ENCODE measurements at regions not wholly inside any gene's neighbourhood (a gene's known extent, or its start where the extent isn't known, plus 50 kb on each side); places are given as distances from the start of the nearest gene placed in this dataset.

DNA sequence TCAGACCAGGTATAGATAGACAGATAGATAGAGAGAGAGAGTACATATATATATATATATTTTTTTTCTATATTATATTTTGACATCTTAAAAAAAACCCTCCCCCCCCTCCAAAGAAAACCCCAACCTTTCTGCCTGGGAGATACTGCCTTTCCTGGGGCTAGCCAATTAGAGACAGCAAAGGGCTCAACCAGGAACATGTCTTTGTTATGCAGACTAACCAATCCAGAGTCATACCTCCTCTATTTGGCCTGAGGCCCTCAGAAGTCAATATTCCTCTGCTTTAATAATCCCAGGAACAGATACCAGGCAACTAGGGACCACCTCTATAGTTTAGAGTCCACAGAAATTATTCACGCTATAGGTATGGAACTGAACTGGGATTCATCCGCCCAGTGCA, 135.6 kb upstream of the MAD2L1 start:
- TF ChIP-seq, protein P1, sequence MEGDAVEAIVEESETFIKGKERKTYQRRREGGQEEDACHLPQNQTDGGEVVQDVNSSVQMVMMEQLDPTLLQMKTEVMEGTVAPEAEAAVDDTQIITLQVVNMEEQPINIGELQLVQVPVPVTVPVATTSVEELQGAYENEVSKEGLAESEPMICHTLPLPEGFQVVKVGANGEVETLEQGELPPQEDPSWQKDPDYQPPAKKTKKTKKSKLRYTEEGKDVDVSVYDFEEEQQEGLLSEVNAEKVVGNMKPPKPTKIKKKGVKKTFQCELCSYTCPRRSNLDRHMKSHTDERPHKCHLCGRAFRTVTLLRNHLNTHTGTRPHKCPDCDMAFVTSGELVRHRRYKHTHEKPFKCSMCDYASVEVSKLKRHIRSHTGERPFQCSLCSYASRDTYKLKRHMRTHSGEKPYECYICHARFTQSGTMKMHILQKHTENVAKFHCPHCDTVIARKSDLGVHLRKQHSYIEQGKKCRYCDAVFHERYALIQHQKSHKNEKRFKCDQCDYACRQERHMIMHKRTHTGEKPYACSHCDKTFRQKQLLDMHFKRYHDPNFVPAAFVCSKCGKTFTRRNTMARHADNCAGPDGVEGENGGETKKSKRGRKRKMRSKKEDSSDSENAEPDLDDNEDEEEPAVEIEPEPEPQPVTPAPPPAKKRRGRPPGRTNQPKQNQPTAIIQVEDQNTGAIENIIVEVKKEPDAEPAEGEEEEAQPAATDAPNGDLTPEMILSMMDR (IDR thresholded peaks at IDR 0.05): no peak
- no peak for TF ChIP-seq GATA3 (IDR thresholded peaks at IDR 0.05; ENCODE audit: borderline replicate concordance)
- no peak for TF ChIP-seq CHD2 (IDR thresholded peaks at IDR 0.05; ENCODE audit: low read length, partially characterized antibody)
- TF ChIP-seq CEBPB (IDR thresholded peaks at IDR 0.05): no peak
- TF ChIP-seq BHLHE40 (IDR thresholded peaks at IDR 0.05; ENCODE audit: low read depth, low read length): no peak
- TF ChIP-seq POLR2A (IDR thresholded peaks at IDR 0.05; ENCODE audit: low read length): no peak

Measured in A549 (cell line).